ENCODE measurements at regions not wholly inside any gene's neighbourhood (a gene's known extent, or its start where the extent isn't known, plus 50 kb on each side); places are given as distances from the start of the nearest gene placed in this dataset.

DNA sequence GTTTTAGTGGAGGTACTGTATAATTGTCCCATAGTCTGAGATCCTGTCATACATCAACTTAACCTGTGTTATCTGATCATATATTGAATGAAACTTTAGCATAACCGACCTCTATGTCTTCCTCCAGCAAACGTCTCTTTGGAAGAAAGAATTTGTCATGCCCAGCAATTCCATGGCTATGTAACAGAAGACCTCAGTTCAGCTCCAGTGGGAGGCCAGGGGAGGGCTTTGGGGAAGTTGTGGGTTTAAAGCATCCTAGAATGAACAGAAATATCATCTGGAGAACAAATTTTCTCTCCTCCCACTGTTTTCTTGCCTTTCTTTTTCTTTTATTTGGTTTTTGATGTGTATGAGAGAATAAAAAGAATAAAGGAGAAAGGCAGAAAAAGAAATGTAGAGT, 164.5 kb downstream of the GAS1 start:
- no peaks in the 10 kb centered on the region for H3F3A ChIP-seq (ENCODE audit: control insufficient read depth, insufficient read depth)
- no peaks in the 10 kb centered on the region for H4K20me1 ChIP-seq (ENCODE audit: control insufficient read depth, insufficient read depth, low read depth, low read length)
- no peak overlapping the region for H3K27ac ChIP-seq (ENCODE audit: low read depth, low read length)
- no peaks in the 10 kb centered on the region for H3K79me2 ChIP-seq (ENCODE audit: control insufficient read depth, low read length)
- no peak overlapping the region for H3K4me2 ChIP-seq (ENCODE audit: low read length)
- H3K36me3 ChIP-seq (ENCODE audit: control insufficient read depth, low read length), result no peaks in the 10 kb centered on the region
- H3K4me3 ChIP-seq (ENCODE audit: low read length), result no peak overlapping the region
- H3K9me3 ChIP-seq (ENCODE audit: control insufficient read depth, insufficient read depth, low read length), result no peaks in the 10 kb centered on the region
- no peaks in the 10 kb centered on the region for H3K27me3 ChIP-seq (ENCODE audit: control insufficient read depth, low read length)
- no peaks in the 10 kb centered on the region for H3K9me2 ChIP-seq (replicated peaks; ENCODE audit: control insufficient read depth, low read length)
- TF ChIP-seq EZH2phosphoT487 (IDR thresholded peaks at IDR 0.05; ENCODE audit: borderline replicate concordance, low read length), result no peak
- TF ChIP-seq, protein P1, sequence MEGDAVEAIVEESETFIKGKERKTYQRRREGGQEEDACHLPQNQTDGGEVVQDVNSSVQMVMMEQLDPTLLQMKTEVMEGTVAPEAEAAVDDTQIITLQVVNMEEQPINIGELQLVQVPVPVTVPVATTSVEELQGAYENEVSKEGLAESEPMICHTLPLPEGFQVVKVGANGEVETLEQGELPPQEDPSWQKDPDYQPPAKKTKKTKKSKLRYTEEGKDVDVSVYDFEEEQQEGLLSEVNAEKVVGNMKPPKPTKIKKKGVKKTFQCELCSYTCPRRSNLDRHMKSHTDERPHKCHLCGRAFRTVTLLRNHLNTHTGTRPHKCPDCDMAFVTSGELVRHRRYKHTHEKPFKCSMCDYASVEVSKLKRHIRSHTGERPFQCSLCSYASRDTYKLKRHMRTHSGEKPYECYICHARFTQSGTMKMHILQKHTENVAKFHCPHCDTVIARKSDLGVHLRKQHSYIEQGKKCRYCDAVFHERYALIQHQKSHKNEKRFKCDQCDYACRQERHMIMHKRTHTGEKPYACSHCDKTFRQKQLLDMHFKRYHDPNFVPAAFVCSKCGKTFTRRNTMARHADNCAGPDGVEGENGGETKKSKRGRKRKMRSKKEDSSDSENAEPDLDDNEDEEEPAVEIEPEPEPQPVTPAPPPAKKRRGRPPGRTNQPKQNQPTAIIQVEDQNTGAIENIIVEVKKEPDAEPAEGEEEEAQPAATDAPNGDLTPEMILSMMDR (IDR thresholded peaks at IDR 0.05; ENCODE audit: low read depth, low read length, poor library complexity, severe bottlenecking), result no peak
- H3K4me1 ChIP-seq (ENCODE audit: control insufficient read depth, low read length), result no peaks in the 10 kb centered on the region

DNA sequence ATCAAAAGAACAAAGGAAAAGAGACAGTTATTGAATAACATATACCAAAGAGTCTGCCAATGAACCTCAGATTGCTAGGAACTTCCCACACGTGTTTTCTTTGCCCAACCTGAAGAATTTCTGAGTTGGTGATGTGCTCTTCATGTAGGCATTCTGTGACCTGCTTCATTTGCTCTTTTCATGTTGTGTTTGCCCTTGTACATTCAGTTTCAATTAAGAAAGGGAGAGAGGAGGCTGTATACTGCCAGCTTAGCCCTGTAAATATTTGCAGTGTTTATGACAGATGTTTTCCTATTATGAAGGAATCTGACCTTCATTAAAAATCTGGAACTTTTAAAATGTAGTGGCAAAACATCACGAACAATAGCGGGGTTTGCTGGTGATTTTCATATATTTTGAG, 168.5 kb downstream of the GAS1 start:
- H3K36me3 ChIP-seq (ENCODE audit: control insufficient read depth, low read length), result no peaks in the 10 kb centered on the region
- TF ChIP-seq, protein P1 (IDR thresholded peaks at IDR 0.05; ENCODE audit: low read depth, low read length, poor library complexity, severe bottlenecking), result no peak
- TF ChIP-seq EZH2phosphoT487 (IDR thresholded peaks at IDR 0.05; ENCODE audit: borderline replicate concordance, low read length), result no peak
- no peak overlapping the region for H3K4me2 ChIP-seq (ENCODE audit: low read length)
- no peaks in the 10 kb centered on the region for H4K20me1 ChIP-seq (ENCODE audit: control insufficient read depth, insufficient read depth, low read depth, low read length)
- H3K27ac ChIP-seq (ENCODE audit: low read depth, low read length), result no peak overlapping the region
- no peaks in the 10 kb centered on the region for H3K9me3 ChIP-seq (ENCODE audit: control insufficient read depth, insufficient read depth, low read length)
- H3K4me1 ChIP-seq (ENCODE audit: control insufficient read depth, low read length), result no peaks in the 10 kb centered on the region
- no peak overlapping the region for H3K4me3 ChIP-seq (ENCODE audit: low read length)
- no peaks in the 10 kb centered on the region for H3K79me2 ChIP-seq (ENCODE audit: control insufficient read depth, low read length)
- H3K9me2 ChIP-seq (replicated peaks; ENCODE audit: control insufficient read depth, low read length), result no peaks in the 10 kb centered on the region
- H3F3A ChIP-seq (ENCODE audit: control insufficient read depth, insufficient read depth), result no peaks in the 10 kb centered on the region
- H3K27me3 ChIP-seq (ENCODE audit: control insufficient read depth, low read length), result no peaks in the 10 kb centered on the region

DNA sequence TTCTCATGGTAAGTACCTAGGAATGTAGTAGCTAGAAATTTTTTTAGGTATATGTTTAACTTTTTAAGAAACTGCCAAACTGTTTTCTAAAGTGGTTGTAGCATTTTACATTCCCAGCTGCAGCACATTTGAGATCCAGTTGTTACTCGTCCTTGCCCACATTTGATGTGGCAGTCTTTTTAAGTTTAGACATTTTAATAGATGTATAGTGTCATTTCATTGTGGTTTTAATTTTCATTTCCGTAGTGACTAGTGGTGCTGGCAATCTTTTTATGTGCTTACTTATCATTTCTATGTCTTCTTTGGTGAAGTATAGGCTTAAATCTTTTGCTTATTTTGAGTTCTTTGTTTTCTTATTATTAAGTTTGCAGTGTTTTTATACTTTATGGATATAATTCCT, 171.6 kb downstream of the GAS1 start:
- no peaks in the 10 kb centered on the region for H3F3A ChIP-seq (ENCODE audit: control insufficient read depth, insufficient read depth)
- no peaks in the 10 kb centered on the region for H3K4me1 ChIP-seq (ENCODE audit: control insufficient read depth, low read length)
- no peaks in the 10 kb centered on the region for H3K36me3 ChIP-seq (ENCODE audit: control insufficient read depth, low read length)
- no peaks in the 10 kb centered on the region for H3K9me2 ChIP-seq (replicated peaks; ENCODE audit: control insufficient read depth, low read length)
- H3K27ac ChIP-seq (ENCODE audit: low read depth, low read length), result no peak overlapping the region
- no peak for TF ChIP-seq EZH2phosphoT487 (IDR thresholded peaks at IDR 0.05; ENCODE audit: borderline replicate concordance, low read length)
- TF ChIP-seq, protein P1 (IDR thresholded peaks at IDR 0.05; ENCODE audit: low read depth, low read length, poor library complexity, severe bottlenecking), result no peak
- no peaks in the 10 kb centered on the region for H4K20me1 ChIP-seq (ENCODE audit: control insufficient read depth, insufficient read depth, low read depth, low read length)
- H3K27me3 ChIP-seq (ENCODE audit: control insufficient read depth, low read length), result no peaks in the 10 kb centered on the region
- H3K4me2 ChIP-seq (ENCODE audit: low read length), result no peak overlapping the region
- H3K4me3 ChIP-seq (ENCODE audit: low read length), result no peak overlapping the region
- H3K9me3 ChIP-seq (ENCODE audit: control insufficient read depth, insufficient read depth, low read length), result no peaks in the 10 kb centered on the region
- no peaks in the 10 kb centered on the region for H3K79me2 ChIP-seq (ENCODE audit: control insufficient read depth, low read length)

DNA sequence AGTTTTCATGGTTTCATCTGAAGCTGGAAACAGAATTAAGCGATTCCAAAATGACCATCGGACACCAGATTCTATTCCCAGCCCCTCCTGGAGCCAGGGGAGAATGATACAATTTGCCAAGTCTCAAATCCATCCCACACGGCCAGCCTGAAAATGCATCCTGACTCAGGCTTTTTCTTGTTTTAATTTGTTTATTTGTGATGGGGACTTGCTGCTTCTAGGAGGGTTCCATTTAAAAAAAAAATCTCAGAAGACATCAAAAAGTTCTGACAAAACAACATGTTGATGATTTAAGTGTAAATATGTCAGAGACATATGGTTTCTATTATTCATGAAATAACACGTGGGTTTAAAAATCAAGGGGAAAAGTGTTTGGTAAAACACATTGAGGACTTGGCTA, 173.2 kb downstream of the GAS1 start:
- no peaks in the 10 kb centered on the region for H3K27me3 ChIP-seq (ENCODE audit: control insufficient read depth, low read length)
- no peak overlapping the region for H3K4me2 ChIP-seq (ENCODE audit: low read length)
- no peaks in the 10 kb centered on the region for H3K79me2 ChIP-seq (ENCODE audit: control insufficient read depth, low read length)
- no peak overlapping the region for H3K27ac ChIP-seq (ENCODE audit: low read depth, low read length)
- no peaks in the 10 kb centered on the region for H4K20me1 ChIP-seq (ENCODE audit: control insufficient read depth, insufficient read depth, low read depth, low read length)
- no peaks in the 10 kb centered on the region for H3K36me3 ChIP-seq (ENCODE audit: control insufficient read depth, low read length)
- H3K4me1 ChIP-seq (ENCODE audit: control insufficient read depth, low read length), result no peaks in the 10 kb centered on the region
- no peaks in the 10 kb centered on the region for H3K9me3 ChIP-seq (ENCODE audit: control insufficient read depth, insufficient read depth, low read length)
- H3K4me3 ChIP-seq (ENCODE audit: low read length), result no peak overlapping the region
- no peaks in the 10 kb centered on the region for H3F3A ChIP-seq (ENCODE audit: control insufficient read depth, insufficient read depth)
- no peaks in the 10 kb centered on the region for H3K9me2 ChIP-seq (replicated peaks; ENCODE audit: control insufficient read depth, low read length)
- TF ChIP-seq, protein P1 (IDR thresholded peaks at IDR 0.05; ENCODE audit: low read depth, low read length, poor library complexity, severe bottlenecking), result no peak
- TF ChIP-seq EZH2phosphoT487 (IDR thresholded peaks at IDR 0.05; ENCODE audit: borderline replicate concordance, low read length), result no peak

Measured in DOHH2 (cell line).